Prostate gland (tissue), 2 donors: ENCODE measurements at regions not wholly inside any gene's neighbourhood (a gene's known extent, or its start where the extent isn't known, plus 50 kb on each side); places are given as distances from the start of the nearest gene placed in this dataset.

Experiments used
- DNase-seq: peaks from one replicate; pipeline ENCODE4 v3.0.0-alpha.2; 2019; ENCODE audit warnings: low spot score
- H3K27ac ChIP-seq, 2 donors: fragments of 200-600 bp; sonication (generic); 2 replicates each; pipeline ENCODE4 v1.5.1; 2017 to 2019
- H3K27me3 ChIP-seq: fragments of 200-600 bp; sonication (generic); replicated peaks from 2 replicates; pipeline ENCODE4 v1.5.1; 2019; ENCODE audit not compliant: insufficient read depth
- H3K36me3 ChIP-seq, 2 donors: fragments of 200-600 bp; sonication (generic); 1 replicate in 1 of 2; 2 replicates in 1 of 2; pipeline versions ENCODE4 v1.5.1 to v1.8.1; 2017 to 2019
- H3K4me1 ChIP-seq: fragments of 200-600 bp; sonication (generic); replicated peaks from 2 replicates; pipeline ENCODE4 v1.5.1; 2019
- H3K4me3 ChIP-seq, 2 donors: fragments of 200-600 bp; sonication (generic); 2 replicates each; pipeline ENCODE4 v1.5.1; 2017 to 2019
- H3K9me3 ChIP-seq: fragments of 200-600 bp; sonication (generic); 2 replicates; pipeline ENCODE4 v1.5.1; 2017
- POLR2A ChIP-seq: fragments of 450-650 bp; IDR thresholded peaks from one replicate; pipeline ENCODE4 v1.6.1; 2016; ENCODE audit warnings: antibody characterized with exemption, mild to moderate bottlenecking
- POLR2AphosphoS5 ChIP-seq: sonication (generic); formaldehyde crosslinking; IDR thresholded peaks from one replicate; pipeline ENCODE4 v1.6.1; 2017; ENCODE audit warnings: antibody characterized with exemption
- WGBS: methylation state at CpG from one replicate; pipeline ENCODE4 v1.1.5; 2018; 5-methylcytosine and 5-hydroxymethylcytosine counted together
- intact Hi-C: fragments of 100-400 bp; cut with DNase I; formaldehyde crosslinking; loops from one replicate; pipeline ENCODE4 v1.14.2; 2022
- TF ChIP-seq, protein P1 (sequence below), 4 experiments: fragments of 200-600 bp in 2 of 4; fragments of 450-650 bp in 2 of 4; sonication (generic) in 2 of 4; IDR thresholded peaks; 1 replicate in 3 of 4; 2 replicates in 1 of 4; pipeline ENCODE4 v1.5.1; 2016 to 2019; ENCODE audit warnings: antibody characterized with exemption in 4 of 4, mild to moderate bottlenecking in 2 of 4, moderate library complexity in 2 of 4

- Histone ChIP-seq H3K27me3 (no peaks in the 10 kb centered on the region), H3K27ac (no peak overlapping the region), H3K36me3 (no peaks in the 10 kb centered on the region), H3K9me3 (no peaks in the 10 kb centered on the region), H3K4me1 (no peaks in the 10 kb centered on the region), H3K4me3 (no peak overlapping the region)
- DNase-seq, result no peak
- intact Hi-C loops, result no loop called here
- 81% methylated on average over 7 of the region's 7 CpGs for WGBS
- TF ChIP-seq POLR2A, result no peak
- TF ChIP-seq, protein P1, sequence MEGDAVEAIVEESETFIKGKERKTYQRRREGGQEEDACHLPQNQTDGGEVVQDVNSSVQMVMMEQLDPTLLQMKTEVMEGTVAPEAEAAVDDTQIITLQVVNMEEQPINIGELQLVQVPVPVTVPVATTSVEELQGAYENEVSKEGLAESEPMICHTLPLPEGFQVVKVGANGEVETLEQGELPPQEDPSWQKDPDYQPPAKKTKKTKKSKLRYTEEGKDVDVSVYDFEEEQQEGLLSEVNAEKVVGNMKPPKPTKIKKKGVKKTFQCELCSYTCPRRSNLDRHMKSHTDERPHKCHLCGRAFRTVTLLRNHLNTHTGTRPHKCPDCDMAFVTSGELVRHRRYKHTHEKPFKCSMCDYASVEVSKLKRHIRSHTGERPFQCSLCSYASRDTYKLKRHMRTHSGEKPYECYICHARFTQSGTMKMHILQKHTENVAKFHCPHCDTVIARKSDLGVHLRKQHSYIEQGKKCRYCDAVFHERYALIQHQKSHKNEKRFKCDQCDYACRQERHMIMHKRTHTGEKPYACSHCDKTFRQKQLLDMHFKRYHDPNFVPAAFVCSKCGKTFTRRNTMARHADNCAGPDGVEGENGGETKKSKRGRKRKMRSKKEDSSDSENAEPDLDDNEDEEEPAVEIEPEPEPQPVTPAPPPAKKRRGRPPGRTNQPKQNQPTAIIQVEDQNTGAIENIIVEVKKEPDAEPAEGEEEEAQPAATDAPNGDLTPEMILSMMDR (IDR thresholded peaks at IDR 0.05), result no peak
- no peak for TF ChIP-seq POLR2AphosphoS5
These were observed 505.7 kb downstream of the EFNB2 start for GRCh38 chr13:106029676-106030290.

GRCh38 chr13:106028911-106029310, 506.6 kb downstream of the EFNB2 start:
- H3K4me3 ChIP-seq, result no peak overlapping the region
- H3K36me3 ChIP-seq, result no peaks in the 10 kb centered on the region
- H3K27ac ChIP-seq, result no peak overlapping the region
- no peak for TF ChIP-seq POLR2AphosphoS5
- no peak for TF ChIP-seq POLR2A
- TF ChIP-seq, protein P1 (IDR thresholded peaks at IDR 0.05), result no peak
- no peaks in the 10 kb centered on the region for H3K9me3 ChIP-seq
- no peak for DNase-seq
- no peaks in the 10 kb centered on the region for H3K4me1 ChIP-seq
- intact Hi-C loops, result no loop called here
- H3K27me3 ChIP-seq, result no peaks in the 10 kb centered on the region
- WGBS, result 95% methylated on average over 6 of the region's 6 CpGs

GRCh38 chr13:106011600-106011999, 523.9 kb downstream of the EFNB2 start:
- TF ChIP-seq, protein P1 (IDR thresholded peaks at IDR 0.05), result no peak
- TF ChIP-seq POLR2A (no peak), POLR2AphosphoS5 (no peak)
- DNase-seq, result no peak
- H3K36me3 ChIP-seq, result no peaks in the 10 kb centered on the region
- intact Hi-C loops, result no loop called here
- H3K9me3 ChIP-seq, result no peaks in the 10 kb centered on the region
- no peak overlapping the region for H3K27ac ChIP-seq
- no peaks in the 10 kb centered on the region for H3K4me1 ChIP-seq
- H3K27me3 ChIP-seq, result no peaks in the 10 kb centered on the region
- H3K4me3 ChIP-seq, result no peak overlapping the region
- 81% methylated on average over 2 of the region's 2 CpGs for WGBS

DNA sequence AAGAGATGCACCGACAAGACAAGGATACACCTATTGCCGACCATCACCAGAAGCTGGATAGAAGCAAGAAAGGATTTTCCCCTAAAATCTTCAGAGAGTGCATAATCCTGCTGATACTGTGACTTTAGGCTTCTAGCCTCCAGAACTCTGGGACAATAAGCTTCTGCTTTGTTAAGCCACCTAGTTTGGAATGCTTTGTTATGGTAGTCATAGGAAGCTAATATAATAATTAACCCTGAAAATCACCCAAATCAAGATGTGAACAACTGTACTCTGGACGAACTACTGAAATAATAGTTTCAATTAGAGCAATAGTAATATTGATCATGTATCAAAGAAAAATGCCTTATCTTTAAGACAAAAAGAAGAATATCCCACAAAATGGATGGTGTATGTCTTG, 524.6 kb downstream of the EFNB2 start:
- intact Hi-C loops, result no loop called here
- 29% methylated on average over 3 of the region's 3 CpGs for WGBS

DNA sequence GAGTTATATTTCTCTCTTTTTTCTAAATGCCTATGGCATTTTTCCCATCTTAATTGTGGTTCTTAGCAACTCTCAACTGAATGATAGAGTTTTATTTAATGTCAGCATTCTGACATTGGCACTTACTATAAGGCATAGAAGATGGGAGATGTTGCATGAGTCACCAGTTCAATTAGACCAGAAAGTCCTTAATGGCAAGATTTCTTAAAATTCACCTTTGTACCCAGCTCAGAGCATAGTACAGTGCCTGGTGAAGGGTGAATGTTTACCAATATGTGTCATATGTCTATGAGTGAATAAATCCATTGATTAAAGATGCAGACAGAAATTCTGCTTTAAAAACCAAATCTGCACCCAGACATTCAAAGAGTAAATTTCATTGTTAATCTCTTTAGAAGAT, 526.9 kb downstream of the EFNB2 start:
- intact Hi-C loops, result no loop called here
- Histone ChIP-seq H3K4me3 (no peak overlapping the region), H3K4me1 (no peaks in the 10 kb centered on the region), H3K27me3 (no peaks in the 10 kb centered on the region), H3K36me3 (no peaks in the 10 kb centered on the region), H3K27ac (no peak overlapping the region), H3K9me3 (no peaks in the 10 kb centered on the region)
- TF ChIP-seq, protein P1 (IDR thresholded peaks at IDR 0.05), result no peak
- TF ChIP-seq POLR2A (no peak), POLR2AphosphoS5 (no peak)
- no peak for DNase-seq

More for the DNA sequence above, 524.6 kb downstream of the EFNB2 start:
- no peaks in the 10 kb centered on the region for H3K9me3 ChIP-seq
- H3K4me3 ChIP-seq, result no peak overlapping the region
- TF ChIP-seq POLR2A, result no peak
- TF ChIP-seq, protein P1 (IDR thresholded peaks at IDR 0.05), result no peak
- no peak overlapping the region for H3K27ac ChIP-seq
- no peak for DNase-seq
- no peaks in the 10 kb centered on the region for H3K27me3 ChIP-seq
- H3K36me3 ChIP-seq, result no peaks in the 10 kb centered on the region
- no peaks in the 10 kb centered on the region for H3K4me1 ChIP-seq
